GM18873 (cell line): ENCODE measurements at regions not wholly inside any gene's neighbourhood (a gene's known extent, or its start where the extent isn't known, plus 50 kb on each side); places are given as distances from the start of the nearest gene placed in this dataset.
"Not testable (repeated sequence)": the region's sequence is repeated elsewhere in the genome, so short reads cannot be mapped to it uniquely, and the experiment has no call there.

ENCODE experiments used
- ATAC-seq: cut with Tn5 transposase; IDR thresholded peaks from one replicate; pipeline ENCODE4 v1.9.1; 2021; ENCODE audit warnings: mild to moderate bottlenecking, moderate library complexity, moderate number of reproducible peaks; ENCODE audit not compliant: unreplicated experiment, low FRiP score

- no peak for ATAC-seq
These were observed 122.6 kb upstream of the DNAJC10 start for GRCh38 chr2:182593394-182593975.

GRCh38 chr2:182594286-182594685 is 121.8 kb upstream of the DNAJC10 start:
- no peak for ATAC-seq

GRCh38 chr2:182595650-182596049 is 120.4 kb upstream of the DNAJC10 start:
- ATAC-seq = no peak

- no peak for ATAC-seq
These were observed 118.3 kb upstream of the DNAJC10 start for GRCh38 chr2:182597570-182598295.

GRCh38 chr2:182598626-182599025 is 117.4 kb upstream of the DNAJC10 start:
- no peak for ATAC-seq

- no peak for ATAC-seq
These were observed 110.9 kb upstream of the DNAJC10 start for GRCh38 chr2:182605166-182605565.

- no peak for ATAC-seq
These were observed 109.1 kb upstream of the DNAJC10 start for GRCh38 chr2:182606728-182607681.

- no peak for ATAC-seq
These were observed 107.7 kb upstream of the DNAJC10 start for GRCh38 chr2:182608181-182608845.

- ATAC-seq = not testable (repeated sequence)
These were observed 107.1 kb upstream of the DNAJC10 start for GRCh38 chr2:182609005-182609404.

GRCh38 chr2:182610231-182610630 is 105.8 kb upstream of the DNAJC10 start:
- ATAC-seq = no peak

- no peak for ATAC-seq
These were observed 105.0 kb upstream of the DNAJC10 start for GRCh38 chr2:182611009-182611408.

GRCh38 chr2:182615036-182615435 is 101.0 kb upstream of the DNAJC10 start:
- no peak for ATAC-seq

GRCh38 chr2:182616471-182617393 is 99.3 kb upstream of the DNAJC10 start:
- no peak for ATAC-seq

GRCh38 chr2:182618672-182619079 is 97.4 kb upstream of the DNAJC10 start:
- ATAC-seq = no peak

- no peak for ATAC-seq
These were observed 96.8 kb upstream of the DNAJC10 start for GRCh38 chr2:182619276-182619675.

- no peak for ATAC-seq
These were observed 94.9 kb upstream of the DNAJC10 start for GRCh38 chr2:182621191-182621590.

- no peak for ATAC-seq
These were observed 94.2 kb upstream of the DNAJC10 start for GRCh38 chr2:182621810-182622209.

- ATAC-seq = no peak
These were observed 93.8 kb upstream of the DNAJC10 start for GRCh38 chr2:182622231-182622630.

GRCh38 chr2:182625814-182626213 is 90.2 kb upstream of the DNAJC10 start:
- ATAC-seq = no peak

GRCh38 chr2:182628916-182629315 is 87.1 kb upstream of the DNAJC10 start:
- ATAC-seq = no peak
